Nucleus accumbens (tissue), 56 donors: ENCODE measurements at regions not wholly inside any gene's neighbourhood (a gene's known extent, or its start where the extent isn't known, plus 50 kb on each side); places are given as distances from the start of the nearest gene placed in this dataset.

Experiments used
- DNase-seq, 56 donors: peaks; one replicate each; lab custom pipeline; 2025; lab: John Stamatoyannopoulos, UW

DNA sequence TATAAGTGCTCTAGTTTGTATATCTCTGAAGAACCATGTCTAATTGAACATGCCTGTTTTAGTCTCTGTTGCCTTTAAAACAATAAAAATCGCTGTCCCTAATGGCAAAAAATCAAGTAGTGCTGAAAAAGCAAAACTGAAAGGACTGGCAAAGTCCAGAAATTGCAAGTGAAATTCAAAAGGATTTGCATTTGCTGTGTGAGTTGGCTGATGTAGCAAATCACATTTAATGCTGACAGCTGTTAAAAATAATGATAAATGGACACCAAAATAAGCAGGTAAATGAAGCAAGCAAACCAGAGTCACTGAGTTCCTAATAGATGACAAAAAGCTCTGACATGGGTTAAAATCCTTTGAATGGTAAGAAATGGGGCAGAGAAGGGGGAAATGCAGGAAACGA lies 874.1 kb downstream of the GRM8 start:
- no peak for DNase-seq

- no peak for DNase-seq
Measured at GRCh38 chr7:126370038-126370668, 882.6 kb downstream of the GRM8 start.

DNA sequence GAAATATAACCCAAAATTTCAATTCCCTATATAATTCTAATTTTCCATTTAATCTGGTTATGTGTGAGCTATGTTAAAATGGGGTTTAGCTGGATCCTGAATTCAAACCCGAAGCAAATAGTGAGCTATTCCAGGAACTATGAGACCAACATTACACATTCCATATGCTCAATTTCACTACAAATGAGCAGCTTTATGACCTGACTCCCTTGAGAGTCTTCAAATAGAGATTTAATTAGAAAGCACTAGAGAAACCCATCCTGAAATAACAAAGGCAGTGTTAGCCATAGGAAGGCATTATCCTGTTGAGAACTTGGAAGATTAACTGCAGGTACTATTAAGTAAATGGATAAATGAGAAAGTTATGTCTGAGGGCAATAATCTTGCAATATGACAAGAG lies 890.0 kb downstream of the GRM8 start:
- no peak for DNase-seq

DNA sequence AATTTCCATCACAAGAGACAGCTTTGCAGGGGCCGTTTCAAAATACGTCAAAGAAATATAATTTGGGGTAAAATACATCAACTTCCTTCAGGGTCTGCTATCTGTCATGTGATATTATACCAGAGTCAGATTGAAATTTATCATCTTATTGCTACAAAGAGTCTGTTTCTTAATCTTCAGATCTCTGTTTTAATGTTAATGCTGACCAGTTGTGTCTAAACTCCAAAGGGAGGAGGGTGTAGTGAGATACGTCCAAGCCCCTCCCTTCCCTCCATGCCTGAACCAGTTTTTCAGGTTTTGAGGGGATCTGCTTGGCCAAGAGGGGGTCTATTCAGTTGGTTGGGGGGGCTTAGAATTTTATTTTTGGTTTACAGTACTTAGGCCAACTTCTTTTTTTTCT lies 891.6 kb downstream of the GRM8 start:
- no peak for DNase-seq

DNA sequence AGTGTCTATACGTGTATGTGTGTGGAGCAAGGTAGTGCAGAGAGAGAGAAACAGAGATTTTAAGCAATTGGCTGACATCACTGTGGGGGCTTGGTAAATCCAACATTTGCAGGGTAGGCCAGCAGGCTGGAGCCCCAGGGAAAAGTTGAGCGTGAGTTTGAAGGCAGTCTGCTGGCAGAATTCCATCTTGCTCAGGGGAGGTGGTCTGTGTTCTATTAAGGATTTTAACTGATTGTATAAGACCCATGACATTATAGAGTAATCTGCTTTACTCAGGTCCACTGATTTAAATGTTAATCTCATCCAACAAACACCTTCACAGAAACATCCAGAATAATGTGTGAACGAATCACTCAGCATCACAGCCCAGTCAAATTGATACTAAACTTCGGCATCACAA lies 912.9 kb downstream of the GRM8 start:
- DNase-seq = no peak

- DNase-seq = no peak
Measured at GRCh38 chr7:126305671-126306070, 947.1 kb downstream of the GRM8 start.

DNA sequence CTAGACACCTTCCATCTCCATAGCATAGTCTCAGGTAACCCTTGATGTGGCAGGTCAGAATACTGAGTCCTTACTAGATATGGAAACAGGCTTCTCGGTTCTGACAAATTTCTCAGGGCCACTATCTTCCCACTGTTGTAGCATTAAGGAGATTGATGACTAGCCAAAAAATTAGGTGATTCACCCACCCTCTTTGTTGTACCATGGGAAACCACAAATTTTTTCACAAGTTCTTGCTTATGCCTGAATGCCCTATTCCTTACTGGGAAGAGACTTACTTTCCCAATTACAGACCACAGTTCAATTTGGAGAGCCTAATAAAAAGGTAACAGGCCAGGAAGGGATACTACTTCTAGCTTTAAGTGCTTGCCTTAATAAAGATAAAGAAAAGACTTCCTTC lies 948.8 kb downstream of the GRM8 start:
- no peak for DNase-seq

- DNase-seq = no peak
Measured at GRCh38 chr7:126302639-126303038, 950.1 kb downstream of the GRM8 start.

GRCh38 chr7:126286317-126286716 lies 966.4 kb downstream of the GRM8 start:
- no peak for DNase-seq

DNA sequence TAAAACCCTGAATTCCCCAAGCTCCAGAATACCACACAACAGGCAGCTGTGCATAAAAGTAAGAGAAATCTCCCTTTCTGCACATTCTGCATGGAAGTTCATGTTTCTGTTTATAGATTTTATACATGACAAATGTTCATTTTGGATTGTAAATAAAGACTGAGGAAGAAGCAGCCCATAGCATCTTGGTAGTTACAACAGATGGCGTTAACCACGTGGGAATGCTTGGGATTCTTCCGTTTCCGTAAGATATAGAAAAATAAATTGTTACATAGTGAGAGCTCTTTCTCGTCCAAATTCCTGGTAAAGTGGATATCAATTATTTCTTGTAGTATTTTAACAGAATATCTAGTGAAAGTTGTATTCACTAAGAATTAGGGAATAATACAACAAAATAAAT lies 1016.5 kb downstream of the GRM8 start:
- DNase-seq = no peak

GRCh38 chr7:126228356-126229061 lies 1024.2 kb downstream of the GRM8 start:
- DNase-seq = no peak

GRCh38 chr7:126227643-126228042 lies 1025.1 kb downstream of the GRM8 start:
- no peak for DNase-seq

GRCh38 chr7:126227055-126227454 lies 1025.7 kb downstream of the GRM8 start:
- no peak for DNase-seq

- no peak for DNase-seq
Measured at GRCh38 chr7:126223729-126224128, 1029.0 kb downstream of the GRM8 start.

DNA sequence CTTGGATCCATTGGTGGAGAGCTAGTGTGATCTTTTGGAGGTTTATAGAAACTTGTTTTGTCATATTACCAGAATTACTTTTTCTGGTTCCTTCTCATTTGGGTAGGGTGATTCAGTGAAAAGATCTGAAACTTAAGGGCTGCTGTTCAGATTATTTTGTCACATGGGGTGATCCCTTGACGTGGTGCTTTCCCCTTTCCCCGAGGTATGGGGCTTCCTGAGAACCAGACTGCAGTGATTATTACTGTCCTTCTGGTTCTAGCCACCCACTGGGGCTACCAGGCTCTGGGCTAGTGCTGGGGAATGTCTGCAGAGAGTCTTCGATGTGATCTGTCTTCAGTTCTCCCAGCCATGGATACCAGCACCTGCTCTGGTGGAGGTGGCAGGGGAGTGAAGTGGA lies 1030.0 kb downstream of the GRM8 start:
- no peak for DNase-seq

DNA sequence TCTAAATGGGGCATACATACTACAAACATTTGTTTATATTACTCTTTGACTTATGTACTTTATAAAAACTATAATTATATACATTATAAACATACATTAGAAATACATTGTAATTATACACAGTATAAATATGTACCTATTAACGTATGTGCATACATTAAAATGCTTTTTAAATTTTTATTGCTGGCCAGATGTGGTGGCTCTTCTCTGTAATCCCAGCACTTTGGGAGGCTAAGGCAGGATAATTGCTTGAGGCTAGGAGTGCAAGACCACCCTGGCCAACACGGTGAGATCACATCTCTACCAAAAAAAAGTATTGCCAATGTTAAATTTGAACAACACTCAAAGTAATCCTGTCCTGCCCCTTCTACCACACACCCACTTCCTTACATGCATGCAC lies 1037.0 kb downstream of the GRM8 start:
- no peak for DNase-seq

DNA sequence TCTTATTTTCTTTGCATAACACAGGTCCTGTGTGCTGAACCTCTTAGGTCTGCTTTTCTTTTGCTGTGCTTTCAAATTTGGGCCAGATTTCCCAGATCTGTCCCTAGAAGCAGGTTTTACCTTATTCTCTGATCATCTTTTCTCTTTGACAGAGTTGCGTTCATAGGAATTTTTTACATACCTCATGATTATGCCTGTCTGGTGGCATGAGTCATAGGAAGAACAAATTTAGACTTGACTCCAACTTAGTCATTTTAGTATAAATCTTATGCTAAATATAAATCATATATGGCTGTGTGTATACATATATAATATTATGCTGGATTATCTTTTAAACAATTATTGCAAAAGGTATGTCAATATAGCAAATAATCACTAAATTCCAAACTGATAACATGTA lies 1038.9 kb downstream of the GRM8 start:
- no peak for DNase-seq

DNA sequence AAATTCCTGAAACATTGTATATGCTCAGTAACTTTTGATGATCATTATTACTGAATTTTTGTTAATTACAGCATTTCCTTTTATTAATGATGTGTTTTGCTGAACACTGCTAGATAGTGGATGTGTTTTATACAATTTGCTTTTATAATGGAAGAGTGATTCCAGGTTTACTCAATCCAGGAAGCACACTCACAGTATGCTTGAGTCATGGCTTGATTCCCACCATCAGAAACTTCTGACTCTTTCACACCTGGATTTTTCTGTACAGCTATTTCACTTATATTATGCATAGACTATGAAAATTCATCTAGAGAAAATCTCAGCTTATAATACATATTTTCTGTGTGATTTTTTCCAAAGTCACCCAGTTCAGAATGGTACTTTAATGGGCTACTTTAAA lies 1040.9 kb downstream of the GRM8 start:
- no peak for DNase-seq

DNA sequence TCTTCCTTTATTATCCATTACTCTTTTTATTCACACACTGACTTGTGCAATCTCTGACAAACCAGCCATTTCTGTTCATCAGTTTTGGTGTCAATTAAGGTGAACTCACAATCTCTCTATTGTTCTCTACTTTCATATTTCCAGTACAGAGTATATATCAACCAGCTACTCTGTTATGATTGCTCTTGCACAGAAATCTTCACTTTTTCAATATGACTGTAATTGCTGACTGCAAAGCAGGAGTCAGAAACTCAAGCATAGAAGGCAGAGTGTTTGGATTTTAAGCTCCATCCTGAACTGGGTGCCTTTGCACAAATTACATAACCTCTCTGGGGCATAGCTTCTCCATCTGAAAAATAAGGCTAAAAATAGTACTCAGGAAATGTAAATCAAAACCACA lies 1042.0 kb downstream of the GRM8 start:
- DNase-seq = no peak

DNA sequence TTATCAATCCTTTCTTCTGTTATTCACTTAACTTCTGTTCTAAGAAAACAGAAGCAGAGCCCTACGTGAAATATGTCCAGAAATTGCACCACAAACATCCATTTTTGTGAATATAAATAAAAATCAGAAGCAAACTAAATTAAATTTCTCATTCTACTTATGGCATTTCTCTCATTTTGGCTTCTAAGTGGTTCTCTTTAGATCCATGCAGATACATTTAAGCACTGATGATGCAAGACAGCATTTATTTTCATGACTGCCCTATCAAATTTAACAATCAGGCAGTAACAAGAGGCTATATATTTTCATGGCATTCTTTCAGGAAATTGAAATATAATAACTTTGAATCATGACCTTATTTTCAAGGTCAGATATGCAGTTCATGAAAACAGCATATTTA lies 1049.6 kb downstream of the GRM8 start:
- no peak for DNase-seq

DNA sequence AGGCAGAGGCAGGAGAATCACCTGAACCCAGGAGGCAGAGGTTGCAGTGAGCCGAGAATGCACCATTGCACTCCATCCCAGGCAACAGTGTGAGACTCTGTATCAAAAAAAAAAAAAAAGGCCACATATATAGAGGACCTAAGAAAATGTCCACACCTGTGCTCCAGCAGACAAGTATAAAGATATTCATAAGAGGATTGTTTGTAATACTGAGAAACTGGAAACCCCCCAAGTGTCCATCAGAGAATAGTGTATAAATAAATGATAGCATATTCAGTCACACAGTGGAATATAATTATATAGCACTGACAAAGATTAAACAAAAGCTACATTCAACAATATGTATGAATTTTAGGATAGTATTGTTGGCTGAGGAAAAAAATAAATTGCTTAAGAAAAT lies 1050.6 kb downstream of the GRM8 start:
- DNase-seq = no peak

GRCh38 chr7:126185959-126186580 lies 1066.7 kb downstream of the GRM8 start:
- DNase-seq = no peak
